ENCODE measurements at regions not wholly inside any gene's neighbourhood (a gene's known extent, or its start where the extent isn't known, plus 50 kb on each side); places are given as distances from the start of the nearest gene placed in this dataset.

DNA sequence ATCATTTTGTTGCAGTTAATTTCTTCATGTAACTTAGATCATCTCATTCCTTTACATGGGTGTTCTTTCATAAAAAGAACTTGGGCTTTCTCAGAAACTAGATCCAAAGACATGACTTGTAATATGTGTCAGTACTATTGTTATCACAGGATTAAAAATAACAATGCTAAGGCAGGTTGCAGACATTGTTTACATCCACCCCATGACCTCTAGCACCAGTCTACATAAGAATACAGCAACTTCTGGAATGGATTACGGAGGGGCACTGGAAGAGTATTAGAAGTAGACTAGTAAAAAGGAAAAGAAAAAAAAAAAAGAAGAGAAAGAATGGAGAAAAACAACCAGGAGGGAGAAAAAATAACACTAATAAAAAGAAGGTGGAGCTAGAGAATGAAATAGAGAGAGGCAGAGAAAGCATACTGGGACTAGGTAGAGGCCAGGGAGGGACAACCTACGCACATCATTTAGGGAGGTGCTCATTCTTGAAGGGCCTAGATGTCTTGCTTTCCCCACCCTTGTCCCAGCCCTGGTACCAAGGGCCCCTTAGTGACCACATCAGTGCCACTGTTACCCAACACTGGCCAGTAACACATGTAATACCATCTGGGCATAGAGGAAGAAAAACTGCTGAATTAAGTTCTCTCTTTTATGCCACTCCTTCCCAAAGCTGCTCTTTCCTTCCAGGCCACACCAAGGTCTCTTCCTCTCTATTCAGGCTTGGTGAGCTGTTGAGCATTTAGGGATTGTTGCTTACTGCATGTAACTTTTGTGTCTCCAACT lies 70.6 kb upstream of the KLF7 start:
- Histone ChIP-seq H3K4me3 (ENCODE audit: low read depth, low read length) (no peak overlapping the region), H3K27me3 (ENCODE audit: control insufficient read depth, insufficient read depth, low read length) (no peaks in the 10 kb centered on the region), H3K36me3 (ENCODE audit: control insufficient read depth, insufficient read depth, low read length) (no peaks in the 10 kb centered on the region)
- DNase-seq (ENCODE audit: low read depth) = no peak
- TF ChIP-seq, protein P1, sequence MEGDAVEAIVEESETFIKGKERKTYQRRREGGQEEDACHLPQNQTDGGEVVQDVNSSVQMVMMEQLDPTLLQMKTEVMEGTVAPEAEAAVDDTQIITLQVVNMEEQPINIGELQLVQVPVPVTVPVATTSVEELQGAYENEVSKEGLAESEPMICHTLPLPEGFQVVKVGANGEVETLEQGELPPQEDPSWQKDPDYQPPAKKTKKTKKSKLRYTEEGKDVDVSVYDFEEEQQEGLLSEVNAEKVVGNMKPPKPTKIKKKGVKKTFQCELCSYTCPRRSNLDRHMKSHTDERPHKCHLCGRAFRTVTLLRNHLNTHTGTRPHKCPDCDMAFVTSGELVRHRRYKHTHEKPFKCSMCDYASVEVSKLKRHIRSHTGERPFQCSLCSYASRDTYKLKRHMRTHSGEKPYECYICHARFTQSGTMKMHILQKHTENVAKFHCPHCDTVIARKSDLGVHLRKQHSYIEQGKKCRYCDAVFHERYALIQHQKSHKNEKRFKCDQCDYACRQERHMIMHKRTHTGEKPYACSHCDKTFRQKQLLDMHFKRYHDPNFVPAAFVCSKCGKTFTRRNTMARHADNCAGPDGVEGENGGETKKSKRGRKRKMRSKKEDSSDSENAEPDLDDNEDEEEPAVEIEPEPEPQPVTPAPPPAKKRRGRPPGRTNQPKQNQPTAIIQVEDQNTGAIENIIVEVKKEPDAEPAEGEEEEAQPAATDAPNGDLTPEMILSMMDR (IDR thresholded peaks at IDR 0.05; ENCODE audit: insufficient read depth, low read length, poor library complexity, severe bottlenecking) = no peak

DNA sequence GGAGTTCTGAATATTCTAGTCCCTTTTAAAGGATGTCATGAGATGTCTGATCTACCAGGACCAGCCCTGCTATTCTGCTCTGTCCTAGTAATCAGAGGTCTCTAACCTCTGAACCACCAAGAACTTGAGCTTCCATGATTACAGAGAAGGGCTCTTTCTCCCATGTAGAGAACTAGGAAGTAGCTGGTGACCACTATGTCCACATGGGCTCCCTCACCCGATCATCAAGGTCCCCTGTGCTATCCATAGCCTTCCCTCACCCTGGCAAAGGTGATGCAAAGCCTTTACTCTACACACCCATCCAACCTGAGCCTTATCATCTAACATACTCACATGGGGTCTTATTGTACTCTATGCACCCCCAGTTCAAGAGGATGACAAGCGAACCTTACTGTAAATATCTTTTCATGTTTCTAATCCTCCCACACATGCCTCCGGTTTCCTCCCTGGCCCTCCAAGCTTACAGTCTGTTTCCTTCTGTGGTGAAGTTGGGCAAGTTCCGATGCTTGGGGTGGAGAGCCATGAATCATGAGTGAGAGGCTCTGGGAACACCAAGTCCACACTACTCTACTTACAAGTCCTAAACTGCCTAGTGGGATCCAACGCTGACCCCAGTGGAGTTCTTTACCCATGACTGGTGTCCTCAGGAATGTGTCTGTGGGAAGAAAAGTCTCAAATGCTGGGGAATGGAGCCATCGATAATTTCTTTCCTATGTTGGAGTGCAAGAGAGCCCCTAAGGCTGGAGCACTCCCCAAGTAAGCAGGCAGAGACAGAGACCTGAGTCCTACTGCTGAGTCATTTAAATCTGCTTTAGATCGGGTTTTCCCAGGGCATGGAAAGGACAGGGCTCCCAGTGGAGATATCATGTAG lies 73.3 kb upstream of the KLF7 start:
- no peaks in the 10 kb centered on the region for H3K36me3 ChIP-seq (ENCODE audit: control insufficient read depth, insufficient read depth, low read length)
- no peak overlapping the region for H3K4me3 ChIP-seq (ENCODE audit: low read depth, low read length)
- H3K27me3 ChIP-seq (ENCODE audit: control insufficient read depth, insufficient read depth, low read length) = no peaks in the 10 kb centered on the region
- TF ChIP-seq, protein P1 (IDR thresholded peaks at IDR 0.05; ENCODE audit: insufficient read depth, low read length, poor library complexity, severe bottlenecking) = no peak
- peak; percentile 99 for DNase-seq (ENCODE audit: low read depth)

DNA sequence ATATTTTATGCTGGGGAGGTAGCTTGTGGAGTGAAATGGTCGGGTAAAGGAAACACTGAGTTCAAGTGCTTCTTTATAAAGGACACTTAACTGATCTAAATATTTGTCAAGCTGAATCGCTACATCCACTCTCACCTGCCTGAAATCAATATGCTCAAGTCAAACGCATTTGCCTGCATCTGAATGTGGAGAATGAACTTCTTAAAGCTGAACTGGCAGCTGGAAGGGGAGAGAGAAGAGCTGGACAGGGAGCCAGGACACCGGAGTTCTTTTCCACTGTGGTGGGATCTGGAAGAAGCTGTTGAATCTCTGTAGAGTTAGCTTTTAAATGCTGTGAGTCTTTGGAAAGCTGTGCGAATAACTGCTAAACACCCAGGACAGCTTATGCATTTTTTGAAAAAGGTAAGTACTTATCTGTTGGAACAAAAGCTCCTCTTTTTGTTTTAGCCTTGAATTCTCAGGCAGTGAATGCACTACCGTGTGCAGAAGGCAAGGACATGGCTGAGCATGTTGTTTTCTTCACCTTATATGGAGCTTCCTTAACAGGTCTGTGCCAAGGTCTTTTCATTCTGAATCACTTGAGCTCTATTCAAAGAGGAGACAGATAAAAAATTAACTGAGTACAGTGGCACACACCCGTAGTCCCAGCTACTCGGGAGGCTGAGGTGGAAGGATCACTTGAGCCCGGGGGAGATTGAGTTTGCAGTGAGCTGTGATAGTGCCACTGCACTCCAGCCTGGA lies 74.2 kb upstream of the KLF7 start:
- TF ChIP-seq, protein P1 (IDR thresholded peaks at IDR 0.05; ENCODE audit: insufficient read depth, low read length, poor library complexity, severe bottlenecking) = no peak
- Histone ChIP-seq H3K4me3 (ENCODE audit: low read depth, low read length) (no peak overlapping the region), H3K27me3 (ENCODE audit: control insufficient read depth, insufficient read depth, low read length) (no peaks in the 10 kb centered on the region), H3K36me3 (ENCODE audit: control insufficient read depth, insufficient read depth, low read length) (no peaks in the 10 kb centered on the region)
- DNase-seq (ENCODE audit: low read depth) = peak; percentile 67

DNA sequence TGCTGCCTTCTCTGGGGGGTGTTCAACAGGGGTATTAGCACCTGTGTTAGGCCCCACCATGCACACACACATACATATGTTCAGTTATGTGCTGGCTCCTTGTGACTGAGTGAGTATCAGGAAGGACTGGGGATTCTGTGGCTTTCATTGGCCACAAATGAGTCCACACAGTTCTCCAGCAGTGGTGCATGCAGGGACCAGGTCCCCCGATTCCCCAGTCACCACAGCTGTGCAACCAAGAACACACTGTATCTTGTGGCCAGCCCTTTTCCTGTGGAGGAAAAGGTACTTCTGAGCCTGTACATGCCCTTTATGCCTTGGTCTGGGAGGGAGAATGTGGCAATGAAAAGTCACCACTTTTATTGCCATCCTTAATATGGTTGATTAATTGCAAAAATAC lies 74.9 kb upstream of the KLF7 start:
- Histone ChIP-seq H3K4me3 (ENCODE audit: low read depth, low read length) (no peak overlapping the region), H3K27me3 (ENCODE audit: control insufficient read depth, insufficient read depth, low read length) (no peaks in the 10 kb centered on the region), H3K36me3 (ENCODE audit: control insufficient read depth, insufficient read depth, low read length) (no peaks in the 10 kb centered on the region)
- DNase-seq (ENCODE audit: low read depth) = no peak
- TF ChIP-seq, protein P1 (IDR thresholded peaks at IDR 0.05; ENCODE audit: insufficient read depth, low read length, poor library complexity, severe bottlenecking) = no peak

DNA sequence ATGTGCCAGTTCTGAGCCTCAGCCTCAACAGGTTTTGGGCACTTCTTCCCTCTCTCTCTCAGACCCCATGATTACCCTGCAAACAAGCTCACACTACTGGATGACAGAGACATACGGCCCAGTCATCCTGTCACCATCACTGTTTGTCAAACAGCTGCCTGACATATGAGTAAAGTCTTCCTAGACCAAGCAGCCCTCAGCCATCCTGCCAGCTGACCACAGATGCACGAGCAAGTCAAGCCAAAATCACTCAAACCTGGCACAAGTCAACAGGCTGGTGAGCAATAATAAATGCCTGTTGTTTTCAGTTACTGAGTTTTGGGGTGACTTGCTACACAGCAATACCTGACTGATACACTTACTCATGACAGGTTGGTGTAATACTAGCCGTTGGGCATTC lies 75.5 kb upstream of the KLF7 start:
- TF ChIP-seq, protein P1 (IDR thresholded peaks at IDR 0.05; ENCODE audit: insufficient read depth, low read length, poor library complexity, severe bottlenecking) = no peak
- Histone ChIP-seq H3K36me3 (ENCODE audit: control insufficient read depth, insufficient read depth, low read length) (no peaks in the 10 kb centered on the region), H3K4me3 (ENCODE audit: low read depth, low read length) (no peak overlapping the region), H3K27me3 (ENCODE audit: control insufficient read depth, insufficient read depth, low read length) (no peaks in the 10 kb centered on the region)
- DNase-seq (ENCODE audit: low read depth) = no peak

Data from kidney epithelial cell (primary cell).